ENCODE measurements at regions not wholly inside any gene's neighbourhood (a gene's known extent, or its start where the extent isn't known, plus 50 kb on each side); places are given as distances from the start of the nearest gene placed in this dataset.

GRCh38 chr14:61929651-61930050, 167.4 kb downstream of the SNAPC1 start:
- no peak overlapping the region for H3K27ac ChIP-seq
- DNase-seq (ENCODE audit: low spot score): no peak
- POLR2A ChIA-PET (ENCODE audit: low non-redundant PET): no interaction called here
- TF ChIP-seq CTCF (conservative IDR thresholded peaks at IDR 0.05; ENCODE audit: low read depth): no peak
- CTCF ChIA-PET: interaction anchor here (0.7 kb wide), 1 partner anchor 197 kb away, joined by 4 read pairs; no protein-coding TSS in a partner anchor

GRCh38 chr14:61930101-61930857, 168.1 kb downstream of the SNAPC1 start:
- no peak for DNase-seq (ENCODE audit: low spot score)
- POLR2A ChIA-PET (ENCODE audit: low non-redundant PET): no interaction called here
- CTCF ChIA-PET: interaction anchor here (0.7 kb wide), 1 partner anchor 196 kb away, joined by 4 read pairs; no protein-coding TSS in a partner anchor
- H3K27ac ChIP-seq: no peak overlapping the region
- TF ChIP-seq CTCF (conservative IDR thresholded peaks at IDR 0.05; ENCODE audit: low read depth): no peak

- POLR2A ChIA-PET (ENCODE audit: low non-redundant PET): interaction anchor here (0.6 kb wide), 1 partner anchor 15 kb away, joined by 6 read pairs; no protein-coding TSS in a partner anchor
Measured at GRCh38 chr14:61932974-61933373, 170.8 kb downstream of the SNAPC1 start.

GRCh38 chr14:61934385-61934784, 172.2 kb downstream of the SNAPC1 start:
- ChIA-PET POLR2A (ENCODE audit: low non-redundant PET) (no interaction called here), CTCF (no interaction called here)
- no peak for TF ChIP-seq CTCF (conservative IDR thresholded peaks at IDR 0.05; ENCODE audit: low read depth)
- DNase-seq (ENCODE audit: low spot score): peak; percentile 77
- no peak overlapping the region for H3K27ac ChIP-seq

More at GRCh38 chr14:61932974-61933373, 170.8 kb downstream of the SNAPC1 start:
- CTCF ChIA-PET: no interaction called here
- H3K27ac ChIP-seq: no peak overlapping the region
- TF ChIP-seq CTCF (conservative IDR thresholded peaks at IDR 0.05; ENCODE audit: low read depth): no peak
- no peak for DNase-seq (ENCODE audit: low spot score)

- no peak overlapping the region for H3K27ac ChIP-seq
- POLR2A ChIA-PET (ENCODE audit: low non-redundant PET): no interaction called here
- DNase-seq (ENCODE audit: low spot score): no peak
- CTCF ChIA-PET: no interaction called here
- no peak for TF ChIP-seq CTCF (conservative IDR thresholded peaks at IDR 0.05; ENCODE audit: low read depth)
Measured at GRCh38 chr14:61939776-61940175, 177.6 kb downstream of the SNAPC1 start.

GRCh38 chr14:61940666-61941420, 178.6 kb downstream of the SNAPC1 start:
- H3K27ac ChIP-seq: no peak overlapping the region
- CTCF ChIA-PET: no interaction called here
- DNase-seq (ENCODE audit: low spot score): no peak
- TF ChIP-seq CTCF (conservative IDR thresholded peaks at IDR 0.05; ENCODE audit: low read depth): no peak
- POLR2A ChIA-PET (ENCODE audit: low non-redundant PET): no interaction called here

All from RWPE1 (cell line).